ENCODE measurements at regions not wholly inside any gene's neighbourhood (a gene's known extent, or its start where the extent isn't known, plus 50 kb on each side); places are given as distances from the start of the nearest gene placed in this dataset.

DNA sequence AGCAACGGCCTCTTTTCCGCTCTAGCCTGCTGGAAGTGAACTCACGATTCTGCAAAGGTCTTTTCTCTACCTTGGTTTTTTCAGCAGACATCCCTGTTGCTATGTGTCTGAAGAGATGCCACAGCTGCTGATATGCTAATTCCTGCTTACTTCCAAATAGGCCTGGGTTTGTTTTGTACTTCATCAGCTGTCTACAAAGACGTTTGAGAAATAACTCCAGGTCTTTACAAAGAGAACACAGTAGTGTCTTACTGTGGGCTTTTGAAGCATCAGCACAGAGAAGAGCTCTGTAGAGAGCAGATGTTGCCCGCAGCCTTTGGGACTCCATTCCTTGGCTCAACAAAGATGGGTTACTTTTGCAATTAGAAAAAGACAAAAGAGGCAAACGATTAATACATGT is 1366.5 kb downstream of the AACS start:
- no peak overlapping the region for H3K9ac ChIP-seq (ENCODE audit: low read length)
- H2AFZ ChIP-seq (ENCODE audit: low read length) = no peak overlapping the region
- H3K9me2 ChIP-seq (replicated peaks; ENCODE audit: insufficient read depth, low read length) = no peaks in the 10 kb centered on the region
- H3K4me1 ChIP-seq (ENCODE audit: low read length) = no peaks in the 10 kb centered on the region
- H3K4me3 ChIP-seq (ENCODE audit: low read length) = no peak overlapping the region
- no peak overlapping the region for H3K4me2 ChIP-seq (ENCODE audit: low read depth, low read length, poor library complexity, severe bottlenecking)
- peaks cover 4% of the 10 kb centered on the region; the same call in 1 of the 2 replicates for H3K9me3 ChIP-seq (ENCODE audit: low read length)
- no peak for DNase-seq
- no peak overlapping the region for H3K27ac ChIP-seq (ENCODE audit: low read length)
- H3K79me2 ChIP-seq (ENCODE audit: low read length) = no peaks in the 10 kb centered on the region
- H3K36me3 ChIP-seq (ENCODE audit: insufficient read depth, low read length) = no peaks in the 10 kb centered on the region
- H4K20me1 ChIP-seq (ENCODE audit: insufficient read depth, low read depth, low read length) = no peaks in the 10 kb centered on the region
- no peaks in the 10 kb centered on the region for H3K27me3 ChIP-seq (ENCODE audit: low read length)

DNA sequence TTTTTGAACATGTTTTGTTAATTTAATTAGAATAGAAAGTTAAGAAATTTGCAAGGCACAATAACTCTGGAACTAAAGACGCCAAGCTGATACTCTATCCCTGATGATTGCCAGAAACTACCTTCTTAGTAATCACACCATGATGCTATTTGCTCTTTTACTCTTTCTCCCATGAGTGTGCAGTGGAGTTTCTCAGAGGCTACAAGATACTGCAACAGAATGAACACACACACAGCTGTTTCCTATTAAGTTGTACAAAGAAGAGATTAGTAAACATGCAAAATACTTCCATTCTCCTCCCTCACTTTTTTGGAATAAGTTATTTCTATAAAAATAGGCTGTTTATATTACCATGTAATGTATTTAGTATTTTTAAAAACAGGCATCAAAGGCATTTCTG is 1367.5 kb downstream of the AACS start:
- DNase-seq = no peak
- Histone ChIP-seq H3K9me2 (replicated peaks; ENCODE audit: insufficient read depth, low read length) (no peaks in the 10 kb centered on the region), H3K27me3 (ENCODE audit: low read length) (no peaks in the 10 kb centered on the region)

DNA sequence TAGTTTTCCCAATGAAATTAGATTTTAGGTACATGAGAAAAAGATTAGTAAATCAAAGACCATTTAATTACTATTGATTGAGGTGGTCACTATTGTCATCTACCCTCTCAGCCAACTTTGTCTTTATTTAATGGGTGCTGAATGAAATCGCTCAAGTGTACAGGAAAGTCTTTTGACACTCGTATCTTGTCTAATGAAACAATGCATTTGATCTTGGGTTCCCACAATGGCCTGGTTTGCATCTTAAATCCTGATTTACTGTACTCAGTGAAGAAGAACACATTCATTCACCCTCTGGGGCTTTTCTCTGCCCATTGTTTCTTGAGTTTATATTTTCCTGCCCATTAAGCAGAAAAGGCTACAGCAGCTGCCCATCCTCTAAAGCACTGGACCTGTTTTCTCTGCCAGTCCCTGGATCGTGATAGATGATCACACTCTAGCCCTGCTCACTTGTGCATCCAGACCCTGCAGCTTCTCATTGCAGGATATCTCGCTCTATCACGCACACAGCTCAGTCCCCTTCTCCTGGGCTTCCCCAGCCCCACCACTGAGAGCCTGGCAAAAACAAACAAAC is 1369.3 kb downstream of the AACS start:
- no peaks in the 10 kb centered on the region for H3K4me1 ChIP-seq (ENCODE audit: low read length)
- H4K20me1 ChIP-seq (ENCODE audit: insufficient read depth, low read depth, low read length) = no peaks in the 10 kb centered on the region
- no peak overlapping the region for H3K9ac ChIP-seq (ENCODE audit: low read length)
- no peak for DNase-seq
- H3K36me3 ChIP-seq (ENCODE audit: insufficient read depth, low read length) = no peaks in the 10 kb centered on the region
- no peak overlapping the region for H3K4me3 ChIP-seq (ENCODE audit: low read length)
- no peaks in the 10 kb centered on the region; the same call in 1 of the 2 replicates for H3K27me3 ChIP-seq (ENCODE audit: low read length)
- peaks cover 4% of the 10 kb centered on the region; the same call in 1 of the 2 replicates for H3K9me3 ChIP-seq (ENCODE audit: low read length)
- no peaks in the 10 kb centered on the region for H3K9me2 ChIP-seq (replicated peaks; ENCODE audit: insufficient read depth, low read length)
- no peaks in the 10 kb centered on the region for H3K79me2 ChIP-seq (ENCODE audit: low read length)
- no peak overlapping the region for H2AFZ ChIP-seq (ENCODE audit: low read length)
- H3K4me2 ChIP-seq (ENCODE audit: low read depth, low read length, poor library complexity, severe bottlenecking) = no peak overlapping the region
- no peak overlapping the region for H3K27ac ChIP-seq (ENCODE audit: low read length)

More for the DNA sequence above, 1367.5 kb downstream of the AACS start:
- Histone ChIP-seq H2AFZ (ENCODE audit: low read length) (no peak overlapping the region), H4K20me1 (ENCODE audit: insufficient read depth, low read depth, low read length) (no peaks in the 10 kb centered on the region), H3K27ac (ENCODE audit: low read length) (no peak overlapping the region), H3K9ac (ENCODE audit: low read length) (no peak overlapping the region), H3K79me2 (ENCODE audit: low read length) (no peaks in the 10 kb centered on the region), H3K36me3 (ENCODE audit: insufficient read depth, low read length) (no peaks in the 10 kb centered on the region), H3K4me3 (ENCODE audit: low read length) (no peak overlapping the region), H3K4me1 (ENCODE audit: low read length) (no peaks in the 10 kb centered on the region), H3K9me3 (ENCODE audit: low read length) (peaks cover 4% of the 10 kb centered on the region; the same call in 1 of the 2 replicates), H3K4me2 (ENCODE audit: low read depth, low read length, poor library complexity, severe bottlenecking) (no peak overlapping the region)

DNA sequence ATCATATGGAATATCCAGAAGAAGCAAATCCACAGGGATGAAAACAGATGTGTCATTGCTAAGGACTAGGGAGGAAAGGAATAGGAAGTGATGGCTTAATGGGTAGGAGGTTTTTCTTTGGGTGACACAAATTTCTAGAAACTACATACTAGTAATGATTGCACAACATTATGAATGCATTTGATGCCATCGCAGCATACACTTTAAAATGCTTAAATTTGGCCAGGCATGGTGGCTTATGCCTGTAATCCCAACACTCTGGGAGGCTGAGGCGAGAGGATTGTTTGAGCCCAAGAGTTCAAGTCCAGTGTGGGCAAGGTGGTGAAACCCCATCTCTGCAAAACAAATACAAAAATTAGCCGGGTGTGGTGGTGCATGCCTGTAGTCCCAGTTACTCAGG is 1370.8 kb downstream of the AACS start:
- H4K20me1 ChIP-seq (ENCODE audit: insufficient read depth, low read depth, low read length) = no peaks in the 10 kb centered on the region
- no peak for DNase-seq
- H3K27me3 ChIP-seq (ENCODE audit: low read length) = no peaks in the 10 kb centered on the region; the same call in 1 of the 2 replicates
- H3K79me2 ChIP-seq (ENCODE audit: low read length) = no peaks in the 10 kb centered on the region
- no peak overlapping the region for H2AFZ ChIP-seq (ENCODE audit: low read length)
- no peak overlapping the region for H3K27ac ChIP-seq (ENCODE audit: low read length)
- H3K9me3 ChIP-seq (ENCODE audit: low read length) = peaks cover 4% of the 10 kb centered on the region; the same call in 1 of the 2 replicates
- H3K4me2 ChIP-seq (ENCODE audit: low read depth, low read length, poor library complexity, severe bottlenecking) = no peak overlapping the region
- no peaks in the 10 kb centered on the region for H3K9me2 ChIP-seq (replicated peaks; ENCODE audit: insufficient read depth, low read length)
- no peaks in the 10 kb centered on the region for H3K4me1 ChIP-seq (ENCODE audit: low read length)
- H3K36me3 ChIP-seq (ENCODE audit: insufficient read depth, low read length) = no peaks in the 10 kb centered on the region
- no peak overlapping the region for H3K9ac ChIP-seq (ENCODE audit: low read length)
- no peak overlapping the region for H3K4me3 ChIP-seq (ENCODE audit: low read length)

DNA sequence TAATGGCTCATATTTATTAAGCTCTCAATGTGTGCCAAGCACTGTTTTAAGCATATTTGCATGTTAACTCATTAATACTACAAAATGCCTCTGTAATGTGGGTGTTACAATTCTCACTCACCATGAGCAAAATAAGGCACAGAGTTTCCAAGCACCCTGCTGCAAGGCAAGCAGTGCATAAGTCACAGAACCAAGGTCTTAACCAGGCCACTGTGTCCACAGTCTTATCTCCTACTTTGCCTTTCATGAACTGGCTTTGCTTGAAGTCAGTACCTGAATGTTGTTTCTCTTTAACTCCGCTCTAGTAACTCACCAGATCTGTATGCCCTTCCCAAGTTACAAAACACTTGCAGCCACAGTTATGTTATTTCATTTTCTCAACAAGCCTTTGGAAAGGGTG is 1372.7 kb downstream of the AACS start:
- H2AFZ ChIP-seq (ENCODE audit: low read length) = no peak overlapping the region
- H4K20me1 ChIP-seq (ENCODE audit: insufficient read depth, low read depth, low read length) = no peaks in the 10 kb centered on the region
- no peak for DNase-seq
- peaks cover 4% of the 10 kb centered on the region; the same call in 1 of the 2 replicates for H3K9me3 ChIP-seq (ENCODE audit: low read length)
- no peaks in the 10 kb centered on the region for H3K4me1 ChIP-seq (ENCODE audit: low read length)
- no peak overlapping the region for H3K27ac ChIP-seq (ENCODE audit: low read length)
- no peak overlapping the region for H3K4me3 ChIP-seq (ENCODE audit: low read length)
- no peaks in the 10 kb centered on the region; the same call in 1 of the 2 replicates for H3K27me3 ChIP-seq (ENCODE audit: low read length)
- H3K9me2 ChIP-seq (replicated peaks; ENCODE audit: insufficient read depth, low read length) = no peaks in the 10 kb centered on the region; the same call in 1 of the 2 replicates
- no peaks in the 10 kb centered on the region for H3K36me3 ChIP-seq (ENCODE audit: insufficient read depth, low read length)
- no peaks in the 10 kb centered on the region for H3K79me2 ChIP-seq (ENCODE audit: low read length)
- H3K9ac ChIP-seq (ENCODE audit: low read length) = no peak overlapping the region
- no peak overlapping the region for H3K4me2 ChIP-seq (ENCODE audit: low read depth, low read length, poor library complexity, severe bottlenecking)

DNA sequence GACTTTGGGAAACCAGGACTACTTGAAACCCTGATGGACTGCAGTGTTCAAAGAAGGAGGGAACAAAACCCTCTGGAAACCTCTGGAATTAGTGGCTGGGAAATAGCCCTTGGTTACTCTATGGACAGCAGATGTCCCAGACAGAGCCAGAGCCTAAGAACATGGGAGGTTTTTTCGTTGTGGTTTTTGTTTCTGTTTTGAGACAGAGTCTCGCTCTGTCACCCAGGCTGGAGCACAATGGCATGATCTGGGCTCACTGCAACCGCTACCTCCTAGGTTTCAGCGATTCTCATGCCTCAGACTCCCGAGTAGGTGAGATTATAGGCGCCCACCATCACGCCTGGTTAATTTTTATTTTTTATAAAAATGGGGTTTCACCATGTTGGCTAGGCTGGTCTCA is 1378.7 kb downstream of the AACS start:
- Histone ChIP-seq H3K4me3 (ENCODE audit: low read length) (no peak overlapping the region), H3K9me3 (ENCODE audit: low read length) (peaks cover 5% of the 10 kb centered on the region; the same call in 1 of the 2 replicates), H3K79me2 (ENCODE audit: low read length) (no peaks in the 10 kb centered on the region), H3K4me1 (ENCODE audit: low read length) (no peaks in the 10 kb centered on the region), H2AFZ (ENCODE audit: low read length) (no peak overlapping the region), H3K4me2 (ENCODE audit: low read depth, low read length, poor library complexity, severe bottlenecking) (no peak overlapping the region), H3K9me2 (replicated peaks; ENCODE audit: insufficient read depth, low read length) (no peaks in the 10 kb centered on the region; the same call in 1 of the 2 replicates), H4K20me1 (ENCODE audit: insufficient read depth, low read depth, low read length) (no peaks in the 10 kb centered on the region), H3K27me3 (ENCODE audit: low read length) (no peaks in the 10 kb centered on the region), H3K36me3 (ENCODE audit: insufficient read depth, low read length) (no peaks in the 10 kb centered on the region), H3K9ac (ENCODE audit: low read length) (no peak overlapping the region), H3K27ac (ENCODE audit: low read length) (no peak overlapping the region)
- no peak for DNase-seq

DNA sequence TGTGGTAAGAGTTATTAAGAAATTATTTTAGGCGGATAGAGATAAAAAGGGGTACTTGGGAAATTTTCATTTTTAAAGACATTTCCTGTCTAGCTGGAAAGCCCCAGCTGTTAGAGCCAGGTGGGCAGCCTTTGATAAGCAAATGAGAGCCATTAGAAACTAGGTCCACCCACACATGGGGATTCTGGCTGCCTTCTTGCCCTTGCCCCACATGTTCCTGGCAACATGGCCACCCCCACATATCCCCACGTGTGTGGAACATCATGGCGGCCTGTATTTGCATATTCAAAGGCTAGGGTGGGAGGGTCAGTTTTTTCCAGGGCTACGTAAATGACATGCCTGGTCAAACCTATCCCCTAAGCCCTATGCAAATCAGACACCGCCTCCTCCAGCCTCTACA is 1382.1 kb downstream of the AACS start:
- no peak overlapping the region for H3K4me3 ChIP-seq (ENCODE audit: low read length)
- no peaks in the 10 kb centered on the region for H4K20me1 ChIP-seq (ENCODE audit: insufficient read depth, low read depth, low read length)
- H3K79me2 ChIP-seq (ENCODE audit: low read length) = no peaks in the 10 kb centered on the region
- no peaks in the 10 kb centered on the region for H3K9me2 ChIP-seq (replicated peaks; ENCODE audit: insufficient read depth, low read length)
- no peak overlapping the region for H3K27ac ChIP-seq (ENCODE audit: low read length)
- no peak for DNase-seq
- H2AFZ ChIP-seq (ENCODE audit: low read length) = no peak overlapping the region
- no peaks in the 10 kb centered on the region for H3K27me3 ChIP-seq (ENCODE audit: low read length)
- no peaks in the 10 kb centered on the region for H3K36me3 ChIP-seq (ENCODE audit: insufficient read depth, low read length)
- H3K9ac ChIP-seq (ENCODE audit: low read length) = no peak overlapping the region
- peaks cover 5% of the 10 kb centered on the region; the same call in 1 of the 2 replicates for H3K9me3 ChIP-seq (ENCODE audit: low read length)
- H3K4me2 ChIP-seq (ENCODE audit: low read depth, low read length, poor library complexity, severe bottlenecking) = no peak overlapping the region
- H3K4me1 ChIP-seq (ENCODE audit: low read length) = no peaks in the 10 kb centered on the region

DNA sequence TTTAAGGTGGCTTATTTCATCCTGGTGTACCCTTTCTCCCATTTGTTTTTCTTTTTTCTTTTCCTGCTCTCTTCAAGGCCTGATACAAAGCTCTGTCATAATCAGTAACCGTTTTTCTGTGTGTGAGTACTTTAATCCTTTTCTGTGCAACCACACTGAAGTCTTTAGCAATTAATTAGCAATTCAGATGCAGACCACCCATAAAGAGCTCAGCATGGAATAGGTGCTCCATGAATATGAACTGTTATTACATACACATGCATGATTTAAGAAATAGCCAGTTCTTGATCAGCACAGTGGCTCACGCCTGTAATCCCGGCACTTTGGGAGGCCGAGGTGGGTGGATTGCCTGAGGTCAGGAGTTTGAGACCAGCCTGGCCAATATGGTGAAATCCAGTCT is 1386.6 kb downstream of the AACS start:
- H3K27ac ChIP-seq (ENCODE audit: low read length) = no peak overlapping the region
- H2AFZ ChIP-seq (ENCODE audit: low read length) = no peak overlapping the region
- no peak overlapping the region for H3K9ac ChIP-seq (ENCODE audit: low read length)
- no peak overlapping the region for H3K4me3 ChIP-seq (ENCODE audit: low read length)
- H3K9me3 ChIP-seq (ENCODE audit: low read length) = peaks cover 5% of the 10 kb centered on the region; the same call in 1 of the 2 replicates
- H3K4me2 ChIP-seq (ENCODE audit: low read depth, low read length, poor library complexity, severe bottlenecking) = no peak overlapping the region
- no peaks in the 10 kb centered on the region for H3K9me2 ChIP-seq (replicated peaks; ENCODE audit: insufficient read depth, low read length)
- no peaks in the 10 kb centered on the region for H3K36me3 ChIP-seq (ENCODE audit: insufficient read depth, low read length)
- no peaks in the 10 kb centered on the region for H3K4me1 ChIP-seq (ENCODE audit: low read length)
- H3K79me2 ChIP-seq (ENCODE audit: low read length) = no peaks in the 10 kb centered on the region
- no peak for DNase-seq
- H3K27me3 ChIP-seq (ENCODE audit: low read length) = no peaks in the 10 kb centered on the region
- no peaks in the 10 kb centered on the region for H4K20me1 ChIP-seq (ENCODE audit: insufficient read depth, low read depth, low read length)
